ENCODE measurements at regions not wholly inside any gene's neighbourhood (a gene's known extent, or its start where the extent isn't known, plus 50 kb on each side); places are given as distances from the start of the nearest gene placed in this dataset.

DNA sequence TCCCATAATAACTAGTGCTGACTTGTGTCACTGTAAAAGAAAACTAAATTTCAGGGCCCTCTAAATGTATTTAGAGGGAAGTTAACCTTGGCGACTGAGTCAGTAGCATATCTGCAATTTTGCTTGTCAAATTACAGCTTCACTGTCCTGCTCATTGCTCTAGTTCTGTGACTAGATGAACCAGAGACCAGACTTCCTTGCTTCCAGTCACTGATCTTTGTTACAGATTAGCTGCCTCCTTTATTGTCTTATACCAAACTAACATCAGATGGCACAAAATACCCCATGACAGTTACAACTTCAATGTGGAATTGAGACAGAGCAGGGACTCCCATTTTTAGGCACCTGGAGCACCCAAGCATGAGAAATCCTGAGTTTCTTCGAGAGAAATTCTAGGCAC, 79.9 kb upstream of the POM121L12 start:
- Histone ChIP-seq H3K27ac (no peak overlapping the region), H3K4me3 (no peak overlapping the region), H3K36me3 (ENCODE audit: insufficient read depth, low read length) (no peaks in the 10 kb centered on the region), H3K9me3 (ENCODE audit: low read depth, low read length) (no peaks in the 10 kb centered on the region), H3K9ac (ENCODE audit: insufficient read length) (no peak overlapping the region)
- TF ChIP-seq EZH2 (IDR thresholded peaks at IDR 0.05) (no peak), POLR2AphosphoS5 (IDR thresholded peaks at IDR 0.05; ENCODE audit: borderline replicate concordance, low read depth, low read length) (no peak), FOXP2 (optimal IDR thresholded peaks at IDR 0.05; ENCODE audit: control extremely low read depth, extremely low read length, insufficient read depth) (no peak)
- no peak for DNase-seq (ENCODE audit: low read depth, low spot score)

DNA sequence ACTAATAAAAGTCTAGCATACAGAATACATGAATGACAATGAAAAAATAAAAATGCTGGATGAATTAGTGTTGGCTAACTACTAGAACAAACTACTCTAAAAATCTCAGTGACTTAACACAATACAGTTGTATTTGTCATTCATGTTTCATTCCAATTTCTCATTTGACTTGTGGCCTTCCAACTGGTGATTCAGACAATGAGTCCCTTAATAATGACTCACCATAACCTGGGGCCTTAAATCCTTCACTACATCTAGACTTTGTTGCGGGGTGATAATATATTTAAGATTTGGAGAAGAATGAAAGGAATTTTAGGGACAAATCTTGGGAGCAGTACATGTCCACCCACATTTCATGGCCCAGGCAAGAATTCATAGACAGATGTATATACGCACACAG, 90.5 kb upstream of the POM121L12 start:
- no peaks in the 10 kb centered on the region for H3K9me3 ChIP-seq (ENCODE audit: low read depth, low read length)
- no peak for DNase-seq (ENCODE audit: low read depth, low spot score)
- no peaks in the 10 kb centered on the region for H3K36me3 ChIP-seq (ENCODE audit: insufficient read depth, low read length)
- no peak overlapping the region for H3K4me3 ChIP-seq
- no peak overlapping the region for H3K27ac ChIP-seq
- TF ChIP-seq POLR2AphosphoS5 (IDR thresholded peaks at IDR 0.05; ENCODE audit: borderline replicate concordance, low read depth, low read length), result no peak
- TF ChIP-seq FOXP2 (optimal IDR thresholded peaks at IDR 0.05; ENCODE audit: control extremely low read depth, extremely low read length, insufficient read depth), result no peak
- no peak for TF ChIP-seq EZH2 (IDR thresholded peaks at IDR 0.05)
- no peak overlapping the region for H3K9ac ChIP-seq (ENCODE audit: insufficient read length)

DNA sequence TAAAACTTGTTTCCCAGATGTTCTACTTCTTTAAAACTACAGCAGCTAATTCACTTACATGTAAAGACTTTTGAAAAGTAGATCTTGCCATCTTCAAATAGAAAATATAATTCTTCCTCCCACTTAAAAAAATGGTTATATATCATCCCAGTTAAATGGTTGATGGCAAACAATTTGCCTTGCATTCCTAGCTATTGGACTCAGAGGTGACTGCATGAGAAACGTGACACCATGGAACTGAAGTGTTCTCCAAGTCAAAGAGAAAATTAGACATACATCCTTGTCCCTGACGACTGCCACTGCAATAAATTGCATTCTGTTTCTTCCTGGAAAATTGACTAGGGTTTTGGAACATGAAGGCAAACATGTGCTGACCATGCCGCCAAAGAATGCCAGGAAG, 95.0 kb upstream of the POM121L12 start:
- no peak for TF ChIP-seq FOXP2 (optimal IDR thresholded peaks at IDR 0.05; ENCODE audit: control extremely low read depth, extremely low read length, insufficient read depth)
- no peak for TF ChIP-seq EZH2 (IDR thresholded peaks at IDR 0.05)
- TF ChIP-seq POLR2AphosphoS5 (IDR thresholded peaks at IDR 0.05; ENCODE audit: borderline replicate concordance, low read depth, low read length), result no peak
- no peaks in the 10 kb centered on the region for H3K9me3 ChIP-seq (ENCODE audit: low read depth, low read length)
- no peak overlapping the region for H3K4me3 ChIP-seq
- no peak overlapping the region for H3K9ac ChIP-seq (ENCODE audit: insufficient read length)
- no peak for DNase-seq (ENCODE audit: low read depth, low spot score)
- H3K27ac ChIP-seq, result no peak overlapping the region
- H3K36me3 ChIP-seq (ENCODE audit: insufficient read depth, low read length), result no peaks in the 10 kb centered on the region

DNA sequence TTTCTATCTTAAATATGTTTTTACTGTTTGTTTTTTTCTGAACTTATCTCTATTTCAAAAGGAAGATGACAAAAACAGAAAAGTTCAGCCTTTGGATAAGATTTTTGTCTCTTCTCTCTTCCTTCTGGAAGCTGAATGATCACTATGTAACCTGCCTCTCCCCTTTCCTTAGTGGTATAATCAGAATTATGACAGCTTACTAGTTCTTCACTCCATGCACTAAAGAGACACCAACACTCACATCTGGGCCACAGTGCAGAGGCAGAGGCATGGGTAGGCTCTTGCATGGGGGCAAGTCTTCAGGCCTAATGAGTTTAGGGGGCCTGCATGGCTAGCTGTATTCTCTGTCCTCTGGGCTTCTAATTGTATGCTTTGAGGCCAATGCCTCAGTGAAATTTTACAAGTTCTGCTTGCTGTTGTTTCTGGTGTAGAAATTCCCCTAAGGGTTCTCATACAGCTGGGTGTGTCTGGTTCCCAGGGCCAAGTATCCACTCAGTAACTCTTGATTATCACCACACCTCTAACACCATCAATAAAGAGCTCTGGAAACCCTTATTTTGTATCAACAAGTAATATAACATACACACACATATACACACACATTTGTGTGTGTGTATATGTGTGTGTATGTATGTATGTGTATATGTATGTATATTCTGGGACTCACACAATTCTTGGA, 96.8 kb upstream of the POM121L12 start:
- no peak for TF ChIP-seq FOXP2 (optimal IDR thresholded peaks at IDR 0.05; ENCODE audit: control extremely low read depth, extremely low read length, insufficient read depth)
- TF ChIP-seq EZH2 (IDR thresholded peaks at IDR 0.05), result no peak
- TF ChIP-seq POLR2AphosphoS5 (IDR thresholded peaks at IDR 0.05; ENCODE audit: borderline replicate concordance, low read depth, low read length), result no peak
- Histone ChIP-seq H3K4me3 (no peak overlapping the region), H3K9me3 (ENCODE audit: low read depth, low read length) (no peaks in the 10 kb centered on the region), H3K36me3 (ENCODE audit: insufficient read depth, low read length) (no peaks in the 10 kb centered on the region), H3K9ac (ENCODE audit: insufficient read length) (no peak overlapping the region), H3K27ac (no peak overlapping the region)
- DNase-seq (ENCODE audit: low read depth, low spot score), result no peak

DNA sequence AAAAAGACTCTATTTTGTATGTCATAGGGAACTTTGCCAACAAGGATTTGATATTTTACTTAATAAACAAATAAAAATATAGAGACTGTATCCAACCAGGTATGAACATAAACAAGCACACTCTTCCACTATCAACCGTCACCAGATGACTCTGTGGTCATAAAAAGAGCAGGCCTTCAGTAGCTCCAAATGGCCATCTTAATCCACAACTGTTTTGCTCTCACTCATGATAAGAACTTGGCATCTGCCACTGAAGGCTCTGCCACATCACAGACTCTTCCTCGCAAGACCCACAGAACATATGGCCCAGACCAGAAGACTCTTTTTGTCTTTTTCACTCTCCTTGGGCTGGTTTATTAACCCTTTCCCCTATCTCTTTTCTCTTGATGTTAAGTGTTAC, 98.7 kb upstream of the POM121L12 start:
- no peak for TF ChIP-seq POLR2AphosphoS5 (IDR thresholded peaks at IDR 0.05; ENCODE audit: borderline replicate concordance, low read depth, low read length)
- TF ChIP-seq EZH2 (IDR thresholded peaks at IDR 0.05), result no peak
- TF ChIP-seq FOXP2 (optimal IDR thresholded peaks at IDR 0.05; ENCODE audit: control extremely low read depth, extremely low read length, insufficient read depth), result no peak
- Histone ChIP-seq H3K36me3 (ENCODE audit: insufficient read depth, low read length) (no peaks in the 10 kb centered on the region), H3K9me3 (ENCODE audit: low read depth, low read length) (no peaks in the 10 kb centered on the region), H3K4me3 (no peak overlapping the region), H3K9ac (ENCODE audit: insufficient read length) (no peak overlapping the region), H3K27ac (no peak overlapping the region)
- DNase-seq (ENCODE audit: low read depth, low spot score), result no peak

- DNase-seq (ENCODE audit: low read depth, low spot score), result no peak
- H3K4me3 ChIP-seq, result no peak overlapping the region
- no peak for TF ChIP-seq EZH2 (IDR thresholded peaks at IDR 0.05)
- no peak for TF ChIP-seq POLR2AphosphoS5 (IDR thresholded peaks at IDR 0.05; ENCODE audit: borderline replicate concordance, low read depth, low read length)
- TF ChIP-seq FOXP2 (optimal IDR thresholded peaks at IDR 0.05; ENCODE audit: control extremely low read depth, extremely low read length, insufficient read depth), result no peak
These were observed 106.8 kb upstream of the POM121L12 start for GRCh38 chr7:52928591-52928990.

DNA sequence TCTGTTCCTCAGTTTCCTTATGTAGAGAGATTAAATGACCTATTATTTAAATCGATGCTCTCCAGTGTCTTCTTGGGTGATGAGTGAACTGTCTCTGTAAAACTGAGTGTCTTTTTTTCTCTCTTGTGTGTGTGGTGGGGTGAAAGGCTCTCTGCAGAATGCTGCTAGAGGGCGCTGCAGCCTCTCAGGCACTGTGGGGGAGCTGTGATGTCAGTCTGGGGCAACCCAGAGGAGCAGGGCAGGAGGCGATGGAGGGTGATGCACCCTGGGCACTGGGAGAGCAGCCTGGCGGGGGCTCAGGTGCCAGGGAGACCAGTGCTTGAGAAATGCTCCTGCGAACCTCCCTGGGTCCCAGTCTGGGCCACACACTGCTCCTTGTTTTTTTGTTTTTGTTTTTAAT, 110.1 kb upstream of the POM121L12 start:
- Histone ChIP-seq H3K4me3 (no peak overlapping the region), H3K9me3 (ENCODE audit: low read depth, low read length) (no peaks in the 10 kb centered on the region), H3K36me3 (ENCODE audit: insufficient read depth, low read length) (no peaks in the 10 kb centered on the region), H3K9ac (ENCODE audit: insufficient read length) (no peak overlapping the region), H3K27ac (no peak overlapping the region)
- no peak for DNase-seq (ENCODE audit: low read depth, low spot score)
- TF ChIP-seq POLR2AphosphoS5 (IDR thresholded peaks at IDR 0.05; ENCODE audit: borderline replicate concordance, low read depth, low read length) (no peak), FOXP2 (optimal IDR thresholded peaks at IDR 0.05; ENCODE audit: control extremely low read depth, extremely low read length, insufficient read depth) (no peak), EZH2 (IDR thresholded peaks at IDR 0.05) (no peak)

More at GRCh38 chr7:52928591-52928990, 106.8 kb upstream of the POM121L12 start:
- no peak overlapping the region for H3K27ac ChIP-seq
- no peaks in the 10 kb centered on the region for H3K9me3 ChIP-seq (ENCODE audit: low read depth, low read length)
- H3K36me3 ChIP-seq (ENCODE audit: insufficient read depth, low read length), result no peaks in the 10 kb centered on the region
- no peak overlapping the region for H3K9ac ChIP-seq (ENCODE audit: insufficient read length)

DNA sequence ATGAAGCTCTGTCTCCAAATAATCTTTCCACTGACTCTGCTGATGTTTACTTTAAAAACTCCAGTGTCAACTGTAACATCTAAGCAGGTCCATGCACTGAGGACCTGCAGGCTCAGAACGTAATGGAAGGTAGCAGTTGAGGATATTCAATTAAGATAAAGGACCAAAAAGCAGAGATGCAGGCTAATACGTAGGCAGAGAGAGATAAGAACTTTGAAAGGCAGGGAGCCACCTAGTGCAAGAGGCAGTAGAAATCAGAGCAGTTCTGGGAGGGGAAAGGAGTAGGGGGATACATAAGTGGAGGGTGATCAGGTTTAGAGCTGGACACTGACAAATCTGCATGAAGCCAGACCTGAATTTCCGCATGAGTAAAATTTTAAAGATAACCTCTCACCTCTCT, 114.5 kb upstream of the POM121L12 start:
- H3K4me3 ChIP-seq, result no peak overlapping the region
- DNase-seq (ENCODE audit: low read depth, low spot score), result no peak
- H3K9ac ChIP-seq (ENCODE audit: insufficient read length), result no peak overlapping the region
- no peak overlapping the region for H3K27ac ChIP-seq
- H3K9me3 ChIP-seq (ENCODE audit: low read depth, low read length), result no peaks in the 10 kb centered on the region
- TF ChIP-seq POLR2AphosphoS5 (IDR thresholded peaks at IDR 0.05; ENCODE audit: borderline replicate concordance, low read depth, low read length) (no peak), EZH2 (IDR thresholded peaks at IDR 0.05) (no peak), FOXP2 (optimal IDR thresholded peaks at IDR 0.05; ENCODE audit: control extremely low read depth, extremely low read length, insufficient read depth) (no peak)
- no peaks in the 10 kb centered on the region for H3K36me3 ChIP-seq (ENCODE audit: insufficient read depth, low read length)
